Mammary epithelial cell (primary cell): ENCODE measurements at regions not wholly inside any gene's neighbourhood (a gene's known extent, or its start where the extent isn't known, plus 50 kb on each side); places are given as distances from the start of the nearest gene placed in this dataset.

ENCODE experiments used
- EZH2 ChIP-seq: IDR thresholded peaks from 2 replicates; pipeline ENCODE4 v1.6.1; 2012; ENCODE audit warnings: low read length, inconsistent platforms, borderline replicate concordance
- TF ChIP-seq, protein P1 (sequence below), 2 donors: IDR thresholded peaks in 1 of 2; conservative IDR thresholded peaks in 1 of 2; 2 replicates each; pipeline ENCODE4 v1.5.1; 2011 to 2012; ENCODE audit warnings: inconsistent platforms in 2 of 2, low read length in 2 of 2, mild to moderate bottlenecking in 2 of 2, control low read depth in 1 of 2, low read depth in 1 of 2; ENCODE audit not compliant: insufficient read depth in 1 of 2; ENCODE audit errors: extremely low read depth in 1 of 2

DNA sequence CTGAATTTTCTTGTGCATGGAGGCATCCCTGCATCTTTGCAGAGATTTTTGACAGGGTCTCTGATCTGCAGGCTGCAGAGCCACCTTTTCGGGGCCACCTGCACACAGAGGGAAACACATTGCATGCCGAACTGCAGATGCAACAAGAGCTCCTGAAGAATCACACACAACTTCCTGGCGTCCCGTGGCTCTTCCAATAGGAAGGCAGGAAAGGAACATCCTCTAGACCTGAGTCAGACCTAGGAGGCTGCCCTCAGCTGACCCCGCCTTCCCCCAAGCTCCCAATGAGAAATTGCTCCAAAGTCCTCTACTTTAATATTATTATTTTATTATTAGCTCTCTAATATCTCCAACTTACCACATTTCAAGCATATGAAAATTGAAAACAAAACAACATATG is 213.2 kb upstream of the ARRDC4 start:
- TF ChIP-seq EZH2: no peak
- TF ChIP-seq, protein P1, sequence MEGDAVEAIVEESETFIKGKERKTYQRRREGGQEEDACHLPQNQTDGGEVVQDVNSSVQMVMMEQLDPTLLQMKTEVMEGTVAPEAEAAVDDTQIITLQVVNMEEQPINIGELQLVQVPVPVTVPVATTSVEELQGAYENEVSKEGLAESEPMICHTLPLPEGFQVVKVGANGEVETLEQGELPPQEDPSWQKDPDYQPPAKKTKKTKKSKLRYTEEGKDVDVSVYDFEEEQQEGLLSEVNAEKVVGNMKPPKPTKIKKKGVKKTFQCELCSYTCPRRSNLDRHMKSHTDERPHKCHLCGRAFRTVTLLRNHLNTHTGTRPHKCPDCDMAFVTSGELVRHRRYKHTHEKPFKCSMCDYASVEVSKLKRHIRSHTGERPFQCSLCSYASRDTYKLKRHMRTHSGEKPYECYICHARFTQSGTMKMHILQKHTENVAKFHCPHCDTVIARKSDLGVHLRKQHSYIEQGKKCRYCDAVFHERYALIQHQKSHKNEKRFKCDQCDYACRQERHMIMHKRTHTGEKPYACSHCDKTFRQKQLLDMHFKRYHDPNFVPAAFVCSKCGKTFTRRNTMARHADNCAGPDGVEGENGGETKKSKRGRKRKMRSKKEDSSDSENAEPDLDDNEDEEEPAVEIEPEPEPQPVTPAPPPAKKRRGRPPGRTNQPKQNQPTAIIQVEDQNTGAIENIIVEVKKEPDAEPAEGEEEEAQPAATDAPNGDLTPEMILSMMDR (conservative IDR thresholded peaks at IDR 0.05 in 1 of 2, IDR thresholded peaks at IDR 0.05 in 1 of 2; ENCODE audit: extremely low read depth in 1 of 2, insufficient read depth in 1 of 2, low read depth in 1 of 2, low read length in 2 of 2): no peak
